Skeletal muscle tissue (tissue), 3 donors: ENCODE measurements at regions not wholly inside any gene's neighbourhood (a gene's known extent, or its start where the extent isn't known, plus 50 kb on each side); places are given as distances from the start of the nearest gene placed in this dataset.
"Not testable (repeated sequence)": the region's sequence is repeated elsewhere in the genome, so short reads cannot be mapped to it uniquely, and the experiment has no call there.

Source experiments
- H3K27ac ChIP-seq: one replicate; pipeline ENCODE4 v1.7.0; 2013; ENCODE audit warnings: mild to moderate bottlenecking, low read depth, low read length, inconsistent platforms
- H3K27me3 ChIP-seq, 3 donors: one replicate each; pipeline ENCODE4 v1.7.0; 2013; ENCODE audit warnings: low read length in 3 of 3; ENCODE audit not compliant: control insufficient read depth in 3 of 3, insufficient read depth in 3 of 3
- H3K36me3 ChIP-seq, 3 donors: one replicate each; pipeline ENCODE4 v1.7.0; 2013; ENCODE audit warnings: low read length in 3 of 3; ENCODE audit not compliant: control insufficient read depth in 3 of 3, insufficient read depth in 3 of 3
- H3K4me1 ChIP-seq, 3 donors: one replicate each; pipeline ENCODE4 v1.7.0; 2013; ENCODE audit warnings: low read length in 3 of 3, mild to moderate bottlenecking in 3 of 3; ENCODE audit not compliant: control insufficient read depth in 3 of 3, insufficient read depth in 3 of 3
- H3K4me3 ChIP-seq, 3 donors: one replicate each; pipeline ENCODE4 v1.7.0; 2013; ENCODE audit warnings: low read length in 3 of 3
- H3K9ac ChIP-seq, 3 donors: one replicate each; pipeline ENCODE4 v1.7.0; 2013; ENCODE audit warnings: low read length in 3 of 3, mild to moderate bottlenecking in 3 of 3, moderate library complexity in 2 of 3, low read depth in 1 of 3
- H3K9me3 ChIP-seq, 3 donors: one replicate each; pipeline ENCODE4 v1.7.0; 2013; ENCODE audit warnings: low read length in 3 of 3; ENCODE audit not compliant: control insufficient read depth in 3 of 3
- donor health status: Osteomylitis.

DNA sequence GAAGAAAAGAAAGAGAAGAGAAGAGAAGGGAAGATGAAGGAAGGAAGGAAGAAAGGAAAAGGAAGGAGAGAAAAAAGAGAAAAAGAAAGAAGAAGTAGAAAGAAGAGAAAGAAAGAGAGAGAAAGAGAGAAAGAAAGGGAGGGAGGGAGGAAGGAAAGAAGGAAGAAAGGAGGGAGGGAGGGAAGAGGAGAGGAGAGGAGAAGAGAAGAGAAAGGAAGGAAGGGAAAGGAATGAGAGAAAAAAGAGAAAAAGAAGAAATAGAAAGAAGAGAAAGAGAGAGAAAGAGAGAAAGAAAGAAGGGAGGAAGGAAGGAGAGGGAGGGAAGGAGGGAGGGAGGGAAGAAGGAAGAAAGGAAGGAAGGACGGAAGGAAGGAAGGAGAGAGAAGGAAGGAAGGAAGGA, 217.9 kb upstream of the POU1F1 start:
- no peak overlapping the region for H3K27ac ChIP-seq
- no peaks in the 10 kb centered on the region for H3K36me3 ChIP-seq
- H3K4me3 ChIP-seq, result no peak overlapping the region
- no peaks in the 10 kb centered on the region for H3K27me3 ChIP-seq
- no peaks in the 10 kb centered on the region for H3K9me3 ChIP-seq
- H3K9ac ChIP-seq, result no peak overlapping the region
- H3K4me1 ChIP-seq, result no peaks in the 10 kb centered on the region

DNA sequence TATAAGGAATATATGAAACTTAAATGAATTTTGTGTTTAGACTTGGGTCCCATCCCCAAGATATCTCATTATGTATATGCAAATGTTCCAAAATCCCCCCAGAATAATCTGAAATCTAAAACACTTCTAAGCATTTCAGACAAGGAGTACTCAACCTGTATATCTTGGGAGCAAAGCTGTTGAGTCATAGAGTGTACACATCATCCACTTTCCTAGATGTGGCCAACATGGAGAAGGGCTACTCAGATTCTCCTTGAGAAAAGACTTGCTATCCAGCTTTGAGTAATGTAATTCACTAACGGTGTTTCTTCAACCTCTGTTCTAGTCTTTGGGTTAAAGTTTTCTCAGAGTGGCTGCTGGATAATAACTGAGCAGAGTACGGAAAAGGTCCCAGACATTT, 215.5 kb upstream of the POU1F1 start:
- no peak overlapping the region for H3K9ac ChIP-seq

DNA sequence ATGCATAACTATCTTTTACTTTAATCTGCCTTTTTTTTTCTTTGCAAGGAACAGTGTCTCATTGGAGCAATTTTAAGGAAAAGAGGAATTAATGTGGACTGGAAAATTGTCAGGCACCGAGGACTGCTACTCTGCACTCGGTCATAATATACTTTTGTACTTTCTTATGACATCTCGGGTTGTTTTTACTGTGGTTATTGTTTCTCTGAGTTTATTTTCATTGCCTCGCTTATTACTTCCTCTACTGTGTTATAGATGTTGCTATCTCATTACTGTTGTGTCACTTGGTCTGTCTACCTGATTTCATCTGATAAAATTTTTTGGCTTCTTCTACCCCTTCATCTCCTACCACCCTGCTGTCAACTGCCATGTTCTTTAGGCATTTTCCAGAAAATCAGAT, 213.5 kb upstream of the POU1F1 start:
- H3K27ac ChIP-seq, result no peak overlapping the region
- no peaks in the 10 kb centered on the region for H3K36me3 ChIP-seq
- H3K4me3 ChIP-seq, result no peak overlapping the region
- H3K4me1 ChIP-seq, result no peaks in the 10 kb centered on the region
- no peaks in the 10 kb centered on the region for H3K27me3 ChIP-seq
- no peak overlapping the region for H3K9ac ChIP-seq
- H3K9me3 ChIP-seq, result no peaks in the 10 kb centered on the region

More for the DNA sequence above, 215.5 kb upstream of the POU1F1 start:
- no peaks in the 10 kb centered on the region for H3K27me3 ChIP-seq
- H3K9me3 ChIP-seq, result no peaks in the 10 kb centered on the region
- H3K4me1 ChIP-seq, result no peaks in the 10 kb centered on the region
- H3K4me3 ChIP-seq, result no peak overlapping the region
- H3K27ac ChIP-seq, result no peak overlapping the region
- H3K36me3 ChIP-seq, result no peaks in the 10 kb centered on the region

DNA sequence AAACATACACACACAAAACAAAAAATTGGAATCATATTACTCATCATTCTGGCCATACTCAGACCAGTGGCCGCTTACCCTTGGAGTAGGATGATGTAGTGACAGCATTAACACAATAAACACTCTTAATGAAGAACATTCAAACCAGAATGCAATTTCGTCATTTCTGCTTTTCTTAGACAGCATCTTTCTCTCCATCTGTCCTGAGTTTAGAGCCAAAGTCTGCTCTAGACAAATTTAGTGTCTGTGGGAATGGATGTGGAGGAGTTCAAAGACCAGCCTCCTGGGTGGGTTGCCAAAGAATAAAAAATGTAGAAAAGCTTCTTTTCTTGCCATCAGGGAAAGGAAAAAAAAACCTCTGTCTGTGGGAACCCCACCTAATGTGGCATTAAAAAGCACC, 212.4 kb upstream of the POU1F1 start:
- H3K9ac ChIP-seq, result no peak overlapping the region
- H3K4me3 ChIP-seq, result no peak overlapping the region
- H3K36me3 ChIP-seq, result no peaks in the 10 kb centered on the region
- no peaks in the 10 kb centered on the region for H3K27me3 ChIP-seq
- no peaks in the 10 kb centered on the region for H3K4me1 ChIP-seq
- no peak overlapping the region for H3K27ac ChIP-seq
- H3K9me3 ChIP-seq, result no peaks in the 10 kb centered on the region

DNA sequence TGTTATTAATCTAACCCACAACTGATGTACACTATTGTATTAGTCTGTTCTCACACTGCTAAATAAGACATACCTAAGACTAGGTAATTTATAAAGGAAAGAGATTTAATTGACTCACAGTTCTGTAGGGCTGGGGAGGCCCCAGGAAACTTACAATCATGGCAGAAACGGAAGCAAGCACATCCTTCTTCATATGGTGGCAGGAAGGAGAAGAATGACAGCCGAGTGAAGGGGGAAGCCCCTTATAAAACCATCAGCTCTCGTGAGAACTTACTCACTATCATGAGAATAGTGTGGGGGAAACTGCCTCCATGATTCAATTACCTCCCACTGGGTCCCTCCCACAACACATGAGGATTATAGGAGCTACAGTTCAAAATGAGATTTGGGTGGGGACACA, 210.3 kb upstream of the POU1F1 start:
- not testable (repeated sequence) for H3K9me3 ChIP-seq, H3K36me3 ChIP-seq, H3K27me3 ChIP-seq, H3K27ac ChIP-seq, H3K4me3 ChIP-seq, H3K4me1 ChIP-seq, H3K9ac ChIP-seq

DNA sequence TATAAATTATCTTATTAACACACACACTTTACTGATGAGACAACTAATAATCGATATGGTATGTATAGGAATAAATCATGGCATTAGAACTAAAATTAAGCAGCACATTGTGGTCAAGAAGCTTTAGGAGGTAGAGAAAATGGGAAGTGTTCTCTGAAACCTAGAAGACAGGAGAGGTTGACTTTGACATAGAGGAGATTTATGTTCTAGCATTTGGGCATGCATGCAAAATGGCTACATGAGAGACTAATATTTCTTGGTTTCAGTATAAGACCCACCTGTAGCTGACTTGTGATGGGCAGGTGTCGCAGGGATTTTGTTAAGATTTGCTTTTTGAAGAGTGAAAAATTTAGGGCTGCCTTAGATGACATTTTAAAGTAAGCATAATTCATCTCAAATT, 209.7 kb upstream of the POU1F1 start:
- no peaks in the 10 kb centered on the region for H3K9me3 ChIP-seq
- H3K9ac ChIP-seq, result no peak overlapping the region
- H3K4me3 ChIP-seq, result no peak overlapping the region
- H3K36me3 ChIP-seq, result no peaks in the 10 kb centered on the region
- H3K27me3 ChIP-seq, result no peaks in the 10 kb centered on the region
- no peak overlapping the region for H3K27ac ChIP-seq
- H3K4me1 ChIP-seq, result no peaks in the 10 kb centered on the region

DNA sequence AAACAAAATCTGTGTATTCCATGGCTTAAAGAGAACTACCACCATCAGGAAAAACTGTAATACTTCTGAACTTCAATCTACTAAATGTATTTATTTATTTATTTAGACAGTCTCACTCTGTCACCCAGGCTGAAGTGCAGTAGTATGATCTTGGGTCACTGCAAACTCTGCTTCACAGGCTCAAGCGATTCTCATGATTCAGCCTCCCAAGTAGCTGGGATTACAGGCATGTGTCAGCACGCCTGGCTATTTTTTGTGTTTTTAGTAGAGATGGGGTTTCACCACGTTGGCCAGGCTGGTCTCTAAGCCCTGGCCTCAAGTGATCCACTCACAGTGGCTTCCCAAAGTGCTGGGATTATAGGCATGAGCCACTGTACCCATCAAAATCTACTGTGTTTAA, 202.3 kb upstream of the POU1F1 start:
- H3K9ac ChIP-seq, result no peak overlapping the region
- no peaks in the 10 kb centered on the region for H3K9me3 ChIP-seq

DNA sequence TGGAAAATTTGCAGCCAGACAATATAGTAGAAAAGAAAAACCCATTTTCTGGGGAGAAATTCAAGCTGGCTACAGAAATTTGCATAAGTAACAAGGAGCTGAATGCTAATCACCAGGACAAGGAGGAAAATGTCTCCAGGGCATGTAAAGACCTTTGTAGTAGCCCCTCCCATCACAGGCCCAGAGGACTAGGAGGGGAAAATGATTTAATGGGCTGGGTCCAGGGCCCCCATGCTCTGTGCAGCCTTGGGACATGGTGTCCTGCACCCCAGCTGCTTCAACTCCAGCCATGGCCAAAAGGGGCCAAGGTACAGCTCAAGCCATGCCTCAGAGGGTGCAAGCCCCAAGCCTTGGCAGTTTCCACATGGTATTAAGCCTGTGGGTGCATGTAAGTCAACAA, 197.6 kb upstream of the POU1F1 start:
- Histone ChIP-seq H3K4me1 (no peaks in the 10 kb centered on the region), H3K9me3 (no peaks in the 10 kb centered on the region), H3K27ac (no peak overlapping the region), H3K36me3 (no peaks in the 10 kb centered on the region), H3K4me3 (no peak overlapping the region), H3K9ac (no peak overlapping the region), H3K27me3 (no peaks in the 10 kb centered on the region)

More for the DNA sequence above, 202.3 kb upstream of the POU1F1 start:
- H3K27me3 ChIP-seq, result no peaks in the 10 kb centered on the region
- H3K36me3 ChIP-seq, result no peaks in the 10 kb centered on the region
- H3K4me1 ChIP-seq, result no peaks in the 10 kb centered on the region
- no peak overlapping the region for H3K27ac ChIP-seq
- H3K4me3 ChIP-seq, result no peak overlapping the region

DNA sequence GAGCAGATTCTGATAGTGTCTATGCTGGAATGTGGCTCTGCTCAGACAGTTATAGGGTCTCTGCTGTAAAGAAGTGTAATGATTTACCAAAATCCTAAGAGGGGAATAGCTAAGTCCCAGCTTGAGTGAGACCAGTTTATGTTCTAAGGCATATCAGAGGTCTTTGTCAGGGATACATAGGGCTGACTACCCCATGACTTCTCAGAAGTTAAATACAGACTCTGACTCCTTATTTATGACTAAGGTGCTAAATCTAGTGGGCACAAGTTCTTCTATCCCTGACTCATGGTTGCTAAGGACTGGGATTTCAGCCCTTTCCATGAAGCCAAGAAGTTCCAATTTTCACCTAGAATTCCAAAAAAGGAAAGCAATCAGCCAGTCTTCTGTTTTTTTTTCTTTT, 192.6 kb upstream of the POU1F1 start:
- Histone ChIP-seq H3K36me3 (no peaks in the 10 kb centered on the region), H3K27me3 (no peaks in the 10 kb centered on the region), H3K4me1 (no peaks in the 10 kb centered on the region), H3K9me3 (peaks cover 0 to 2% (median 0%) of the 10 kb centered on the region in 3 donors), H3K4me3 (no peak overlapping the region), H3K27ac (no peak overlapping the region), H3K9ac (no peak overlapping the region)

DNA sequence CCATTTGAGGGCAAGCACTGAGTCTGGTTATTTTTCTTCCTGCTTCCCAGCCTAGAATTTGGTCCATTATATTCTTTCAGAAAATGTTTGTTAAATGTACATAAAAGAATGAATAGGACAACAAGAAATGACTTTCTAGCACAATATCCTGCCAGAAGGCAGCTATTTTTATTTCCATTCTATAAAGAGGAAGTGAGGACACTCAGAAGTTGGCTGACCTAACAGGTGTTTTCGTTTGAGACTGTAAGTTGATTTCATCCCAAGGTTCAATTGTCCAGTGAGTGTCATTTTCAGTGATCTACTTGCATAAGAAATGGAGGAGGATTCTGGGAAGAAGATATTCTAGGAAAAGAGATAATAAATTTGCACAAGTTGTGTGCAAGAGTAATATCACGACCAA, 191.9 kb upstream of the POU1F1 start:
- H3K27ac ChIP-seq, result no peak overlapping the region
- H3K9me3 ChIP-seq, result peaks cover 0 to 2% (median 0%) of the 10 kb centered on the region in 3 donors
- H3K36me3 ChIP-seq, result no peaks in the 10 kb centered on the region
- no peak overlapping the region for H3K4me3 ChIP-seq
- H3K9ac ChIP-seq, result no peak overlapping the region
- H3K4me1 ChIP-seq, result no peaks in the 10 kb centered on the region
- no peaks in the 10 kb centered on the region for H3K27me3 ChIP-seq

DNA sequence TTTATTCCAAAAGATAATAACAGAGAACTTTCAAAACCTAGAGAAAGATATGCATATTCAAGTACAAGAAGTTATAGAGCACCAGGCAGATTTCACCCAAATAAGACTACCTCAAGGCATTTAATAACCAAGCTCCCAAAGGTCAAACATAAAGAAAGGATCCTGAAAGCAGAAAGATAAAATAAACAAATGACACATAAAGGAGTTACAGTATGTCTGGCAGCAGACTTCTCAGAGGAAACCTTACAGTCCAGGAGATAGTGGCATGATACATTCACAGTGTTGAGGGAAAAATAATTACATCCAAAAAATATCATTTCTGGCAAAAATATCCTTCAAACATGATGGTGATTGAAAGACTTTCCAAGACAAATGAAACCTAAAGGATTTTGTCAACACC, 185.8 kb upstream of the POU1F1 start:
- Histone ChIP-seq H3K9ac (no peak overlapping the region), H3K9me3 (peaks cover 0 to 2% (median 0%) of the 10 kb centered on the region in 3 donors), H3K36me3 (no peaks in the 10 kb centered on the region), H3K4me3 (no peak overlapping the region), H3K27ac (no peak overlapping the region), H3K4me1 (no peaks in the 10 kb centered on the region), H3K27me3 (no peaks in the 10 kb centered on the region)
